H1 (cell line): ENCODE measurements at regions not wholly inside any gene's neighbourhood (a gene's known extent, or its start where the extent isn't known, plus 50 kb on each side); places are given as distances from the start of the nearest gene placed in this dataset.

Experiments used
- CTCF ChIA-PET: fragments of 300-600 bp; sonication (Branson Sonifier 250); formaldehyde crosslinking; loops from one replicate; lab custom pipeline; 2021; ENCODE audit not compliant: partially characterized antibody; lab: Charles Lee
- POLR2A ChIA-PET: fragments of 300-600 bp; sonication (Branson Sonifier 250); formaldehyde crosslinking; loops from one replicate; lab custom pipeline; 2021; ENCODE audit warnings: inconsistent platforms; ENCODE audit not compliant: partially characterized antibody; lab: Charles Lee
- DNase-seq, 2 experiments: peaks; one replicate each; pipeline versions ENCODE4 v3.0.0 to v3.0.0-alpha.2; 2010 to 2022; ENCODE audit warnings: low spot score in 2 of 2, low read depth in 1 of 2, mixed read lengths in 1 of 2
- FAIRE-seq: peaks from 2 replicates; lab custom pipeline; 2011; peaks lifted over from hg19 to GRCh38; lab: Jason Lieb, UNC
- H2AFZ ChIP-seq: 2 replicates; pipeline ENCODE4 v1.8.1; 2012; ENCODE audit warnings: low read length, inconsistent platforms
- H2AK5ac ChIP-seq: 2 replicates; pipeline ENCODE4 v1.6.1; 2013; ENCODE audit warnings: low read depth, low read length
- H2BK120ac ChIP-seq: replicated peaks from 2 replicates; pipeline ENCODE3; 2013; ENCODE audit warnings: low read depth, low read length, inconsistent platforms
- H2BK12ac ChIP-seq: 2 replicates; pipeline ENCODE4 v1.6.1; 2013; ENCODE audit warnings: low read depth, low read length
- H2BK15ac ChIP-seq: 2 replicates; pipeline ENCODE4 v1.6.1; 2013; ENCODE audit warnings: low read length
- H2BK20ac ChIP-seq: 2 replicates; pipeline ENCODE4 v1.6.1; 2013; ENCODE audit warnings: low read length
- H2BK5ac ChIP-seq: 2 replicates; pipeline ENCODE4 v1.6.1; 2013; ENCODE audit warnings: low read depth, low read length
- H3K14ac ChIP-seq: 2 replicates; pipeline ENCODE4 v1.6.1; 2013; ENCODE audit warnings: inconsistent platforms; ENCODE audit not compliant: insufficient read length
- H3K18ac ChIP-seq: 2 replicates; pipeline ENCODE4 v1.6.1; 2013; ENCODE audit warnings: low read length; ENCODE audit errors: extremely low read depth
- H3K23ac ChIP-seq: 2 replicates; pipeline ENCODE4 v1.6.1; 2013; ENCODE audit warnings: inconsistent platforms; ENCODE audit not compliant: insufficient read length
- H3K23me2 ChIP-seq: 2 replicates; pipeline ENCODE4 v1.6.1; 2013; ENCODE audit warnings: low read depth, low read length
- H3K27ac ChIP-seq: 2 replicates; pipeline ENCODE4 v1.6.1; 2011; ENCODE audit warnings: low read depth, low read length, inconsistent platforms
- H3K27me3 ChIP-seq, 4 experiments: replicated peaks in 1 of 4; 1 replicate in 1 of 4; 2 replicates in 3 of 4; pipeline versions ENCODE4 v1.6.1 to v1.8.1; 2011 to 2013; ENCODE audit warnings: low read length in 3 of 4, mild to moderate bottlenecking in 3 of 4, inconsistent platforms in 2 of 4, mixed read lengths in 2 of 4, moderate library complexity in 1 of 4; ENCODE audit not compliant: control insufficient read depth in 3 of 4, insufficient read depth in 3 of 4; ENCODE audit errors: extremely low read depth in 1 of 4
- H3K36me3 ChIP-seq, 4 experiments: 2 replicates each; pipeline versions ENCODE4 v1.6.1 to v1.8.1; 2011 to 2013; ENCODE audit warnings: mild to moderate bottlenecking in 4 of 4, low read length in 3 of 4, moderate library complexity in 2 of 4, control low read depth in 1 of 4, inconsistent platforms in 1 of 4; ENCODE audit not compliant: insufficient read depth in 4 of 4, control insufficient read depth in 2 of 4
- H3K4ac ChIP-seq: replicated peaks from 2 replicates; pipeline ENCODE3; 2013; ENCODE audit warnings: low read length, low read depth, mixed read lengths, inconsistent platforms; ENCODE audit not compliant: insufficient read length
- H3K4me1 ChIP-seq, 4 experiments: replicated peaks in 1 of 4; 1 replicate in 1 of 4; 2 replicates in 3 of 4; pipeline versions ENCODE4 v1.6.1 to v1.8.1; 2011 to 2013; ENCODE audit warnings: low read length in 3 of 4, inconsistent platforms in 2 of 4, mixed read lengths in 1 of 4; ENCODE audit not compliant: insufficient read depth in 4 of 4, control insufficient read depth in 3 of 4
- H3K4me2 ChIP-seq, 2 experiments: 2 replicates each; pipeline versions ENCODE4 v1.6.1 to v1.8.1; 2011 to 2013; ENCODE audit warnings: low read depth in 2 of 2, low read length in 2 of 2, control low read depth in 1 of 2, inconsistent platforms in 1 of 2, mild to moderate bottlenecking in 1 of 2; ENCODE audit not compliant: insufficient read depth in 1 of 2
- H3K4me3 ChIP-seq, 4 experiments: fragments of 200-600, 300-600 bp in 1 of 4; sonication (generic), shearing (Covaris generic), sonication (Bioruptor Twin) in 1 of 4; 2 replicates each; pipeline versions ENCODE4 v1.5.1 to v1.8.1; 2011 to 2016; ENCODE audit warnings: low read length in 4 of 4, low read depth in 3 of 4, control low read depth in 2 of 4, inconsistent platforms in 2 of 4, mild to moderate bottlenecking in 2 of 4, mixed read lengths in 1 of 4, moderate library complexity in 1 of 4; ENCODE audit not compliant: insufficient read depth in 2 of 4; ENCODE audit errors: extremely low read depth in 1 of 4
- H3K56ac ChIP-seq: replicated peaks from 2 replicates; pipeline ENCODE3; 2013; ENCODE audit warnings: low read depth, mild to moderate bottlenecking, mixed read lengths, low read length, inconsistent platforms; ENCODE audit not compliant: insufficient read length
- H3K79me1 ChIP-seq: 2 replicates; pipeline ENCODE4 v1.6.1; 2013; ENCODE audit warnings: low read depth, low read length, control low read depth
- H3K79me2 ChIP-seq, 2 experiments: 2 replicates each; pipeline versions ENCODE4 v1.6.1 to v1.8.1; 2012 to 2013; ENCODE audit warnings: low read length in 2 of 2, mild to moderate bottlenecking in 2 of 2, inconsistent platforms in 1 of 2; ENCODE audit not compliant: insufficient read depth in 2 of 2, control insufficient read depth in 1 of 2
- H3K9ac ChIP-seq, 4 experiments: replicated peaks in 1 of 4; 1 replicate in 1 of 4; 2 replicates in 3 of 4; pipeline versions ENCODE4 v1.6.1 to v1.8.1; 2011 to 2013; ENCODE audit warnings: low read depth in 3 of 4, low read length in 3 of 4, control low read depth in 2 of 4, mild to moderate bottlenecking in 2 of 4, moderate library complexity in 2 of 4, inconsistent platforms in 1 of 4; ENCODE audit errors: extremely low read depth in 1 of 4
- H3K9me3 ChIP-seq, 2 experiments: 2 replicates each; pipeline versions ENCODE4 v1.6.1 to v1.8.1; 2012 to 2013; ENCODE audit warnings: mild to moderate bottlenecking in 2 of 2, moderate library complexity in 2 of 2, control low read depth in 1 of 2, inconsistent platforms in 1 of 2, low read depth in 1 of 2, low read length in 1 of 2, mixed read lengths in 1 of 2; ENCODE audit not compliant: insufficient read depth in 2 of 2
- H4K20me1 ChIP-seq, 2 experiments: replicated peaks in 1 of 2; 2 replicates each; pipeline versions ENCODE3 to v1.8.1; 2011 to 2013; ENCODE audit warnings: inconsistent platforms in 2 of 2, low read length in 2 of 2, mild to moderate bottlenecking in 1 of 2; ENCODE audit not compliant: insufficient read depth in 2 of 2, control insufficient read depth in 1 of 2
- H4K5ac ChIP-seq: 2 replicates; pipeline ENCODE4 v1.6.1; 2013; ENCODE audit warnings: low read length, low read depth, mixed read lengths, inconsistent platforms; ENCODE audit not compliant: insufficient read length
- H4K8ac ChIP-seq: 2 replicates; pipeline ENCODE4 v1.8.0; 2013; ENCODE audit warnings: mild to moderate bottlenecking, moderate library complexity, low read length, inconsistent platforms; ENCODE audit not compliant: insufficient read depth; ENCODE audit errors: extremely low read depth
- H4K91ac ChIP-seq: replicated peaks from 2 replicates; pipeline ENCODE3; 2013; ENCODE audit warnings: low read length, mixed read lengths, inconsistent platforms; ENCODE audit not compliant: insufficient read length
- KDM1A ChIP-seq: fragments of 200-600, 300-600 bp; sonication (generic); IDR thresholded peaks from 2 replicates; pipeline ENCODE4 v1.7.1; 2016; ENCODE audit warnings: mild to moderate bottlenecking, low read length, borderline replicate concordance
- SAP30 ChIP-seq: fragments of 300-600 bp; sonication (generic); IDR thresholded peaks from 2 replicates; pipeline ENCODE4 v1.7.1; 2012; ENCODE audit warnings: low read length, moderate library complexity, mild to moderate bottlenecking, inconsistent platforms; ENCODE audit not compliant: insufficient read depth, insufficient replicate concordance
- WGBS, 2 experiments: shearing (Covaris generic) in 1 of 2; methylation state at CpG; one replicate each; pipeline versions ENCODE4 v1.1.6 to v1.1.7; 2013 to 2015; ENCODE audit warnings: low lambda C conversion rate in 2 of 2, mixed read lengths in 2 of 2, inconsistent platforms in 1 of 2, low coverage in 1 of 2, missing lambda C conversion rate in 1 of 2; ENCODE audit not compliant: insufficient replicate concordance in 2 of 2, insufficient coverage in 1 of 2, insufficient read length in 1 of 2; ENCODE audit errors: extremely low coverage in 1 of 2, missing lambda C conversion rate in 1 of 2; 5-methylcytosine and 5-hydroxymethylcytosine counted together
- TF ChIP-seq, protein P1 (sequence below): IDR thresholded peaks from 2 replicates; pipeline ENCODE4 v1.6.1; 2011; ENCODE audit warnings: low read length, improper control_type of control experiment

DNA sequence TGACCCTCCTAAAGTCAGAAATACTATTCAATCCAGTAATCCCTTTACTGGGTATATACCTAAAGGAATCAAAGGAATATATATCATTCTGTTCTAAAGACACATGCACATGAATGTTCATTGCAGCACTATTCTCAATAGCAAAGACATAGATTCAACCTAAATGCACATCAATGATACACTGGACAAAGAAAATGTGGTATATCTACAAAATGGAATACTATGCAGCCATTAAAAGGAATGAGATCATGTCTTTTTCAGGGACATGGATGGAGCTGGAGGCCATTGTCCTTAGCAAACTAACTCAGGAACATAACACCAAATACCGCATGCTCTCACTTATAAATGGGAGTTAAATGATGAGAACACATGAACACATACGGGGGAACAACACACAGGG is 306.0 kb upstream of the EPHA5 start:
- Histone ChIP-seq H3K27me3 (no peaks in the 10 kb centered on the region), H3K79me1 (no peaks in the 10 kb centered on the region), H3K4me2 (no peak overlapping the region), H3K4me3 (no peak overlapping the region), H4K20me1 (no peaks in the 10 kb centered on the region), H3K79me2 (no peaks in the 10 kb centered on the region), H2AK5ac (no peak overlapping the region), H2BK15ac (no peak overlapping the region), H2BK12ac (no peak overlapping the region), H2BK20ac (no peak overlapping the region), H3K14ac (no peak overlapping the region), H2BK120ac (no peak overlapping the region), H3K23ac (no peak overlapping the region), H3K4ac (no peak overlapping the region), H3K9me3 (peaks cover 0 to 5% of the 10 kb centered on the region in 2 experiments; a peak in 2 of 4 replicates), H4K91ac (no peak overlapping the region), H2BK5ac (no peak overlapping the region), H3K18ac (no peak overlapping the region), H3K4me1 (no peaks in the 10 kb centered on the region), H4K8ac (no peak overlapping the region), H3K9ac (no peak overlapping the region), H3K27ac (no peak overlapping the region), H2AFZ (no peak overlapping the region), H3K56ac (no peak overlapping the region), H3K36me3 (no peaks in the 10 kb centered on the region), H3K23me2 (no peaks in the 10 kb centered on the region), H4K5ac (no peak overlapping the region)
- POLR2A ChIA-PET = no interaction called here
- 97% methylated on average over 2 of the region's 2 CpGs; no CpG with 5 or more reads in 1 of the 2 experiments for WGBS, 2 experiments
- CTCF ChIA-PET = no interaction called here
- DNase-seq (no peak), FAIRE-seq (no peak)
- TF ChIP-seq SAP30 (no peak), KDM1A (peak; percentile 54; the same call in 1 of the 2 replicates)
- TF ChIP-seq, protein P1, sequence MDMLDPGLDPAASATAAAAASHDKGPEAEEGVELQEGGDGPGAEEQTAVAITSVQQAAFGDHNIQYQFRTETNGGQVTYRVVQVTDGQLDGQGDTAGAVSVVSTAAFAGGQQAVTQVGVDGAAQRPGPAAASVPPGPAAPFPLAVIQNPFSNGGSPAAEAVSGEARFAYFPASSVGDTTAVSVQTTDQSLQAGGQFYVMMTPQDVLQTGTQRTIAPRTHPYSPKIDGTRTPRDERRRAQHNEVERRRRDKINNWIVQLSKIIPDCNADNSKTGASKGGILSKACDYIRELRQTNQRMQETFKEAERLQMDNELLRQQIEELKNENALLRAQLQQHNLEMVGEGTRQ = no peak
